DMS114 treated with DMSO at 0.1 percent for 48 hours (cell line): ENCODE measurements at regions not wholly inside any gene's neighbourhood (a gene's known extent, or its start where the extent isn't known, plus 50 kb on each side); places are given as distances from the start of the nearest gene placed in this dataset.

ENCODE experiments used
- DNase-seq: peaks from one replicate; lab custom pipeline; 2025; ENCODE audit not compliant: unreplicated experiment; lab: John Stamatoyannopoulos, UW

DNA sequence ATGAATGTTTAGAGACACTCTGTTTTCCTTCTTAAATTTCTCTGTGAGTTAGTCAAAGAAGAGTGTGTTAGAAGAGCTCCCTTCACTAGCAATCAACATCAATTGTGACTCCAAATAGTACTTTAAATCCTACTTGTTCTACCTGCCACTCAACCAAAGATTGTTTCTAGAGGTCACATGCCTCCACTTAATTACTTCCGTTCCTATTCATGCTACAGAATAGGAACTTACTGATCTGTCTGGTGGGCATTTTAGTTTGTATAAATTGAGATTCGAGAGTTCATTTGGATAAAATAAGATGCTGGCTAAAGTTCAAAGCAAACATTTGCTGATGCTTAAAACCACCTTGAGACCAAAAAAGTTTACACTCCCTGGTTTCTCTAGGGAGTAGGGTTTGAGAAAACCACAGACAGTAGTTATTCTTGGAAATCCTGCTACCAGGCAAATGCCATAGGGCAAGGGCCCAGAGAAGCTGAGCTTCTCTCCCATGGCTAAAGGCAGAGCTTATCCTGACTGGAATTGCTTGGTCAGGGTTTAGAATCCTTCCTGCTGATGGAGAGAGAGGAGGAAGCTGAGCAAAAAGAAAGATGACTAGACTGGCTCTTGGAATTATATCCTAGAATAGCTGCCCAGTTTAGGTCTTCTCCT, 389.6 kb upstream of the ATP2B1 start:
- DNase-seq: no peak

DNA sequence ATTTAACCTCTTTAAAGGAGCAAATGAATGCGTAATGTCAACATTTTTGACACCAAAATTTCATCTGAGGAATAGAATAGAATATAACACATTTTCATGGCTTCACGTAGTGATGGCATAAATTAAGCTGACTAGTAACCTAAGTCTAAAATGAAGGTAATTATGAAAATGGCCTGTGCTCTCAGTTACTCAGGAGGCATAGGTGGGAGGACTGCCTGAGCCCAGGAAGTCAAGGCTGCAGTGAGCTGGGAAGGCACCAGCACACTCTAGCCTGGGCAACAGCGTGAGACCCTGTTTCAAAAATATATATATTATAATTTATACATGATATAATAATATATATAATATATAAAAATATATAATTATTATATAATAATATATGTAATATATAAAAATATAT, 383.2 kb upstream of the ATP2B1 start:
- DNase-seq: no peak

DNA sequence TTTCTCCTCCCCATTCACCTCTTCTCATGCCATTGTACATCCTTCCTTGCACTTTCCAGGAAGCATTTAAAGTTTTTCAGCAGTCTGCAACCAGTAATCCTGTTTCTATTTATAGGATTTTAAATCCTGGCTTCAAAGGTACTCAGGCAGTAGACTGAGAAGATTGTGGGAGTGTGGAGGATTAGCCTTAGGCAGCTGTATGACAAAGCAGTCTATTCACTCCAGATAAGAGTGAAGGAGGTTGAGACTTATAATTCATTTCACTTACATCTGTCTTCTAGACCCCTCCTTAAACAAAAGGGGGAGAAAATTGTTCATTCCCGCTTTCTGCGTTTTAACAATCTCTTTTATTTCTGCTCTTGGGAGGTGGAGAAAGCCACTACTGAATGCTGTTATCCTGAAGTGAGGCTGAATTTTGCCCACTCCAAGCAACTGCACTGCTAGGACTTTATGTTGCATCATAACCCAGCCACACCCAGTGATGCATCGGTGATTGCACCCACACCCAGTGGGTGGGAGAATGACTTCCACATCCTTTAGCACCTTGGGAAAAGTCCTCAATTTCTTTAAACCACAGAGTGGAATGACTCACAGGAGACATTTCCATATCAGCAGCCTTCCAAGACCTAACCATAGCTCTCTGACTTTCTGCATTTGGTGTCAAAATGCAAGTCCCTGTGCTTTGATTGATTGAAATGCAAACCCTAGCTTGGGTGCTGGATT, 382.5 kb upstream of the ATP2B1 start:
- no peak for DNase-seq

DNA sequence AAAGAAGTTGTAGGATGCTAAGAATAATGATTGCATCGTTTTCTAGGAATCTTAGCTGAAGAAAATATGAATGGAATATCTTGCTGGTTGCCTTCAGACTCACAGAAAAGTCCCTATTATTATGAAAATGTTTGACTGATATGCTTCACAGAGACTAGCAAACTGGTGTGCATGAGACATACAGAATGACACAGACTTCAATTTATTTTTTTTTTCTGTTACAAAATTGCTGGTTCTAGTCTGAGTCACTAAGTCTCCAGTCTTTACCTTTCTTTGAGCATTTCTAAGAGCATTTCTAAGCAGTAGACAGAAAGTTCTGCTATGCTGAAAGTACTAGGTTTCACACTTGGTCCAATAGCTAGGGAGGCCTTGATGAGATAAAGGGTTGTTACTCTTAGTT, 377.6 kb upstream of the ATP2B1 start:
- no peak for DNase-seq

DNA sequence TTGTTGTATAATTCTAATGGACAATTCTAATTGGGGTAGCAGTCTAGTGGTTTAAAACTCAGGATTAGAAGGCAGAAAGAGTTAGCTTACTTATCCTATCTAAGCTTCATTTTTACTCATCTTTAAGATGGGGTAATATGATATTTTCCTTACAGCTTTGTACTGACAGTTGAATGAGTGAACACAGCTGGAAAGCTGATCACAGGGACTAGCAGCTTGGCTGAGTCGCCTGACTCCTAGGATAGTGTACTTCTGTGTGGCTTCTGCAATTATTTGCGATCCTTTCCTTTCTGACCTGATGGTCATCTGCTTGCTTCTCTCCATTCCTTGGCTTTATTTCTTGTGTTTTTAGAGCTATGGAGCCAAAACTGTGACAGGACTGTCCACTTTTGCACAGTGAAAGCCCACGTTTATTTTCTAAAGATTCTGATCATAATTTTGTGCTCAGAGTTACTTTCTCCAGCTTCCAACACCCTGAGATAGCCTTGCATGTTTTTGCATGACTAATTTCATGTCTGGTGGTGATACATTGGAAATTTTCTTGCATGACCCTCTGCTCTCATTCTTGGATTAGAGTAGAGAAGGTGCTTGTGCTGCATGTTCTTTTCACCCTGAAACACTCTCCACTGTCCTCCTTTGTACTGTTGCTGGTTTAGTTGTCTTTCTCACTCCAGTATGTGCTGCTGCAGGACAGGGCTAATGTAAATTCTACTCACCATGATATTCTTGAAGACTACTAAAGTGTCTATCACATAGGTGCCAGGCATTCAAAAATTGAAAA, 377.0 kb upstream of the ATP2B1 start:
- DNase-seq: no peak

DNA sequence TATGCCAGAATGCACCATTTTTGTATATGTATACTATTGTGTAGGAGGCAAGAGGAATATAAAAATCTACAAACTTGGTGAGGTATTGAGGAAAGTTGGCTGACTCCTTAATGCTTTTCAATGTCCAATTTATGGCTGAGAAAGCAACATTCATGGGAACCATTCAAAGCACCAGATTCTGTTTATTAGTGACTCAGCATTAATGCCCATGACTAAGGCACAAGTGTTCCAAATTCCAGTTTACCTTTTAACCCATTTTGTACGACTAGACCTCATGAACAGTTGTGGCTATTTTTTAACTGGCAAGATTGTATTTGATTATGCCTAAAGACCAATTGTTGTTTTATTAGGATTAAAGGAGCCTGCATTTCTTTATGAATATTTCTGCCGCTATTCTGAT, 375.4 kb upstream of the ATP2B1 start:
- DNase-seq: no peak

DNA sequence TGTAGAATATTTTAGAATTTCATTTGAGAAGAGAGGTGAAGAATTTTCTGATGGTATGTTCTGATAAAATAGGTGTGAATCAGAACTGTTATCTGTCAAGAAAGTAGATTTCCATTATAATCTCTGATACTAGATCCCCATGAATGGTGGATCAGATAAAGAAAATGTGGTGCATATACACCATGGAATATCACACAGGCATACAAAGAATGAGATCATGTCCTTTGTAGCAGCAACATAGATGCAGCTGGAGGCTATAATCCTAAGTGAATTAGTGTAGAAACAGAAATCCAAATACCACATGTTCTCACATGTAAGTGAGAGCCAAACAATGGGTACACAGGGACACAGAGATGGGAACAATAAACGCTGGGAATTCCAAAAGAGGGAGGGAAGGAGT, 372.0 kb upstream of the ATP2B1 start:
- DNase-seq: no peak

DNA sequence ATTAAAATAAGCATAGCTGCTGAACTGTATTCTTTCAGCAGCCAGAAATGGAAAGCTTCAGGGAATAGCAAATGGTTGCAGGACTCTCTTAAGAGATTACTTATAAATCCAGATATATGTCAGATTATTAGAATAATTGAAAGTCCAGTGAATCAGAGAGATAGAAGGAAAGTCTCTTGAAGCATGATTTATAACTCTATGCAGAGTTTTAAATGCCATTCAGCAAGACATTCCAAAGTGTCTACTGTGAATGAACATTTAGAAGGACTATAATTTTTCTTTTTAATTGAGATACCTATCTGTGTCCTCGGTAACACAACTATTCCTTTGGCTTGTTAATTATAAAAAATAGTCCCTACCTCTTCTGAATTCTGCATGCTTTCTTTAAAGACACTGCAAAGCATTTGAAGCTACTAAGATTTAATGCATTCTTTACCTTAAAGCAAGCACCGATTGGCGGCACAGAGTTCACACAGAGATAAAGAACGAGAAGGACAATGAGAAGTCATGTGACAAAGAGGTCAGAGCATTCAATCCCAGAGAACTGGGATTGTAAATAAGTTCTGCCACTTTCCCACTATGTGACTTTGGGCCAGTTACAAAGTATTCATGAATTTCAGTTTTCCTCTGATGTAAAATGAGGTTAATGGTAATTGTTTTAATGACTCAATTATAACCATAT, 371.0 kb upstream of the ATP2B1 start:
- DNase-seq: no peak

DNA sequence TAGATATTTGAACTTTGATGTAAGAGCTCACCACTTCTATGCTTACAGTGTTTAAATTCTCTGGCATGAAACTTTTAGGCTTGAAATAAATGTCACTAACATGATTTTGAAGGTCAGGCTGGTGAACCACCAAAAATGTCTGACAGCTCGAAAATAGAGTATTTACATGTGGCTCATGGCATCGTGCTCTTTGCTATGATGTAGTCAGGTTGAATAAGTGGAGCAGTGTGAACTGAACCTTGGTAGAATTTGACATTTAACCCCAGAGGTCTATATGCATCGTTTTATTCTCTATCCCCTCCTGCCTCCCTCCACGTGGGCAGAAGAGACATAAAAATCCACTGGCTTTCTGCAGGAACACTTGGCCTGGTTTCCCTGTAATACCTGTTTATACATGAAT, 369.7 kb upstream of the ATP2B1 start:
- no peak for DNase-seq

DNA sequence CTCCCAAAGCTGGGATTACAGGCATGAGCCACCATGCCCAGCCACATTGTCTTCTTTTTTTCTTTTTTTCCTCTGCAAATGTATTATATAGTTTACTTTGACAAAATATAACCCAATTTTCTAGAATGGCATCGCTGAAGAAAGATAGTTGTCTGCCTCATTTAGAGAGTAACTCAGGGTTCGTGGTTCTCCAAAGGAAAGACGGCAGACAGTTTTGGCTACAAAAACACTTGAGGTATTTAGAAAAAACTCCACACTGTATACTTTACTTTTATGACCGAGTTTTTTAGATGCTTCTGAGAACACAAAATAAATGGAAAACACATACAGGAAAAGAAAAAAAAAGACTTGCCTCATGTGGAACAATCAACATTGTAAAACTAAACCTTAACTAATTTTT, 369.1 kb upstream of the ATP2B1 start:
- no peak for DNase-seq

DNA sequence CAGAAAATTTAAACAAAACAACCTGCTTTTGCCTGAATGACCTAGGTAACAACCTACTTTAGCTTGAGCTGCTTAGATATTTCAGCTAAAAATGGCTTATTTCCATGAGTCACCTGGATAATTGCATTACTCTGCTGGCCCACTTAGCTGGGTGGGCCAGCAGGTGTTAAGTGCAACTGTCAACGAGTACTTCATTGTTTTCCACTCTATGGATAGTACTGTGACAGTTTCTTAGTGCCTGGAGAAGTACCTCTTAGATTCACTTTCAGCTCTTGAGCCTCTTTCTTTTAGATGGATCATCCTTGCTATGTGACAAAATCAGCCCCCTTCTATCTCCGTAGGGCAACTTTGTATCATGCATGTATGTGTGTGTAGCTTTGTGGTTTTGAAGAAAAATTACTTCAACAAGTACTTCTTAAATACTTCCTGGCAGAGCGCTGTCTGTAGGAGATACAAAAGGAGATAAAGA, 368.2 kb upstream of the ATP2B1 start:
- no peak for DNase-seq

DNA sequence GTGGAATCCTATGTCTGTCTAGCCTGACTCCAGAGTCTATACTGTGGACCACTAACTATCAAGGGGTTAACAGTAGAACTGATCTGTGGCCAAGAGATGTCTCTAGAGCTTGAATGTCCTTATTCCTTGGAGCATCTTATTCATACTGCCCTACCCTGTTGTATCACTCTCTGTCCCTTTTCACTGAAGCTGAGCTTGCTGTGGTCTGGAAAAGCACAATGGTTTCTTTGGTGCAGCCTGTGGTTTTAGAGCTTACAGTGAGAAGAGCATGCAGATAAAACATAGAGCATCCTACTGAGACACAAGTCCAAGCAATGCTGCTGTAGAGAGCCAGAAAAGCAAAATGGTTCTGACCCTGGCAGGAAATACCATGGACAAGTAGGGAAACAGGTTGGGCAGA, 367.0 kb upstream of the ATP2B1 start:
- no peak for DNase-seq

DNA sequence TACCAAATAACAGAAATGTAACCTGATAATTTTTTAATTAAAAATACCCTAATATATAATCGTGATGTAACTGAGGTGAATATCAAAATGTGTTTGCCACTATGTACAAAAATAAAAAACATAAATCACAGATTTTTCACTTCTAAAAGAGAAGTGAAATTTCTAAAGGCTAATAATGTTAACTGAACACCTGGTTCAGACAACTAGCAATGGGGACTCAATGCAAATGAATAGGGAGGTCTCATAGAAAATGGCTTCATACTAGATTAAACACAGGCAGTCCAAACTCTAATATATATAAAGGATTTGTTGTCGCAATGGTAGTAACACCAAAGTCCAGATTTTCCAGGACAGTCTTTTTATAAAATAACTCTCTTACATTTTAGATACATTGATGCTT, 365.4 kb upstream of the ATP2B1 start:
- no peak for DNase-seq

DNA sequence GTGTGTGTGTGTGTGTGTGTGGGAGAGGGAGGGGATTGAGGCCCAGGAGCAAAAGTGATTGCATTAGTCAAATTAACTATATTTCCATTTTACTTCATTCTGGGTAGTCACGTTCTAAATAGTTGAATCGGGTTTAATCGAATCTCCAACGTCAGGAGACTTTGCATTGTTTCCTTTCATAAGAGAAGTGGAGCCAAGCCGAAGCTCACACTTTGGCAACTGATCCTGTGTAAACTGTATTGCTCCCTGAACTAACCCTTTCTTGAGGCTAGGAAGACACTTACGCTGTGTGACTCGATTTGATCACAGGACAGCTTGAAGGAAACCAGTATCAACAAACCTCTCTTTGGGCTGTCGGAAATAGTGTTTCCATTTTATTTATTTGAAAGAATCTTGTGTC, 363.4 kb upstream of the ATP2B1 start:
- no peak for DNase-seq

DNA sequence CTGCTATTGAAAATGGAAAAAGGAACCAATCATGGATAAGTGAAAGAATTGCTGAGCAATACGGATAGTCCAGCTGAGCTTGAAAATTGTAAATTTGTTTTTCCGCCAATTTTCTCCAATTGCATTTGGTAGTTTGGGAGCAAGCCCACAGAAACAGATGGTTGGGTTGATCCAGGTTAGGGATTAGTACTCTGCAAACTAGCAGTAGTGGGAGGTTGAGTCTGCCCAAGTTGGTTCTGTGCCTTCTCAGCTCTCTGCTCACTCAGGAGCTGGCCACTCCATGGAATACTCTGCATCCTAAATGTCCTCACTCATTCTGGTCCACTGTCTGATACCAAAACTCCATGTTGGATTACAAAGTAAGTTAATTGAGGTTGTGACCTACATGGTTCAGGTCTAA, 361.1 kb upstream of the ATP2B1 start:
- DNase-seq: no peak

DNA sequence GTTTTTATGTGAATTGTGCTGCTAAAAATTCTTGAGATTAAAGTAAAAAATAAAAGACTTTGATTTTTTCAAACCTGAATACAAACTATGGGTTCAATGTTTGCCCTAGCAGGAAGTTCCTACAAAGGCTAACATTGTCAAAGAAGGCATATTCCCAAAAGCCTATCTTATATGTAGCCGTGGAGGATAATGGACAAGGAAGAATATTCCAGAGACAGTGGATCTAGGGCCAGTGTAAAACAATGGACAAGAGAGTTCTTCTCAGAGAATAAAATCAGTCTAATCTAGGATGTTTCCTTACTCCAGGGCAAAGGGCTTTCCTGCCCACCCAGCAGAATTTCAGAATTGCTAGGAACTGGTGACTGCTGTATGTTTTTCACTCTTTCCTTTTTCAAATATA, 359.2 kb upstream of the ATP2B1 start:
- no peak for DNase-seq

DNA sequence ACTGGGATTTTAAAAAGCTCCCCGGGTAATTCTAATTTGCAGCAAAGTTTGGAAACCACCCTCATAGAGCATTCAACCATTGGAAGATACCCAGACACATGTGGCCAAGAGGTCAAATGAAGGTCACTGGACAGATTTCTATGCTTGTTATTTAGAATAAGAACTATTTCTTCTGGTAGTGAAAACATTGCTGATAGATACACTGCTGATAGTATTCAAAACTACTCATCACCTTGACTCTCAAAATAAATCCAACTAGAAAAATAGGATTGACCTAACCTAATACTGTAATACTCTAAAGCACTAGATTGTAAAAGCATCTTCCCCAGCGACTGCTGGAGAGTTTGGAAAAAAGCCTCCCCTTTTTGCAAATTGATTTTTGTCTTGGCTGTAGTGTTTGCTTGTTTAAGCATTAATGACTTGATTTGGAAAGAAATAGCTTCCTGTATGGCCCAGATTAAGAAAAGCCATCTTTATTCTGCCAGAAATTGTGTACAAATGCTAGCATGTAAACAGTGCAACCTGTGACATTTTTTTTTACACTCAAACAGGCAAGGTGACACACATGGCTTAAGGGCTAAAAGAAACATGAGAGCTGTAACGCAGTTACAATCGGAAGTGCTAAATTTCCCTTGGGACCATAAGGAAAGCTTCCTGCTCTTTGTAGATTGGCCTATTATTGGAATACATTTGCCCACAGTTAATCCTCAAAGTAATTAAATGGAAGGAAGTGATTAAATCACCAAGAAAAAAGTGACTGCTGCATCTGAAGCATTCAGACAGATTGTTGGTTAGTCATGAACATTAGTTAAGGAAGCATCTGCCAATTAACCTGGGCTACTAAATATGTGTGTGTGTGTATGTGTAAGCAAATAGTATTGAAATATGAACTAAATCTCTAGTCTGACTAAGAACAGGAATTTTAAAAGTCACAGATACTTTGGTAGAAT, 356.5 kb upstream of the ATP2B1 start:
- DNase-seq: no peak

DNA sequence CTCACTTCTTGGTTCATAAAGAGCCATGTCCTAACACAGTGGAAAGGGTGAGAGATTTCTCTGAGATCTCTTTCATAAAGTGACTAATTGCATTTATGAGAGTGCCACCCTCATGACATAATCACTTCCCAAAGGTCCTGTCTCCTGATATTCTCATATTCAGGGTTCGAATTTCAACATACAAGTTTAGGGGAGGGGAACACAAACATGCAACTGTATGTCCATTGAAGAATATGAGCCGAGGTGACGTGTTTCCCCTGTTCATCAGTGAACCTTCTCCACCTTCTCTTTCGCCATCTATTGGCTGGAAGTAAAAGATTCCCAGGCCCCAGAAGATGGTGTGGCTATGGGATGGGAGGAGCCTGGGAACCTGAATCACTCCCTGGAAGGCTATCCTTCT, 354.2 kb upstream of the ATP2B1 start:
- DNase-seq: no peak

DNA sequence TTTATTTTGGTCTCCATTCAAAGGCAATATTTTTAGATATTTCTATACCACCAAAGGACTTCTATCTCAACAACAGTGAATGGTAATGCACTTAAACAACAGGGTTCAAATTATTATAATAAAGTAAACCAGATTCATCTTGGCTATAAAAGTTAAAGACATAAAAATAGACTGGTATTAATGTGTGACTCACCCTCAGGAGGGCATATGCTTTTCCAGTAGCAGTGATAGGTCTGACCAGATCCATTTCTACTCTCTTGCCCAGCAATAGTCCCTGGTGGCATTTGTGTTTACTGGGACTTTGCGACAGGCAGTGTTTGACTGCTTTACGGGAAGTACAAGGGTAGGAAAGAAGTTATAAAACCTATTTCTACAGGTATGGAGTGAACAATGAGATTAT, 353.2 kb upstream of the ATP2B1 start:
- DNase-seq: no peak

DNA sequence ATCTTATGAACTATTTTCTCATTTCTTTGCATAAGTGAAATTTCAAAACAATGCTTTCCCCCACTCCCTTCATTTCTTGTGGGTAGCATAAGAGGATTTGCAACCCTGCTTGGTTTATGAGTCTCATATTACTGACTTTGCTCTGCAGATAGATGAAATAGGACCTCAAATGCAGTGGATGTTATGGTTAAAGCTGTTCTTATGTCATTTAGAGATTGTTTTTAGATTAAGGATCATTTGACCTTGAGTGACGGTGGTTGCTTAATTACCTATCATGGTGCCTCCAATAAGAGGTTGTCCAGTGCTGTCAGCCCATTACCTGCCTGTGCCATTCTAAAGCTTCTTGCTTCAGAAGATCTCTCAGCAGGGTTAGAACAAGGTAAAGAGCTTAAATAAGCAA, 351.4 kb upstream of the ATP2B1 start:
- DNase-seq: no peak

DNA sequence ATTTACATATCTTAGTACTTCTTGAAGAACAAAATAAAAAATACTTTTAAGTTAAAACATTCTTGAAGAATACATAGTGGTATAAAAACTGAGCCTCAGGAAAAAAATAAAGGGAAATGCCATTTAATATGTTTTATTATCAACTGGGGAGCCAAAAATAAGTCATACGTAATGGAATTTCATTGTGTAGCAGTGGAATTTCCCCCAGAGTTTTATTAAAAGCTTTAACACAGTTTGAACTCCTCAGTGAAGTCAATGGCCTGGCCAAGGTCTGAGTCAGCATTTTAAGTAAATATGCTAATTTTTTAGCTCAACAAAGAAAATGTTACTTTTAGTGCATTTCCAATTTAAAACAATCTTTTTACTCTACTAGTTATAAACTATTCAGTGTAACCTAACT, 350.1 kb upstream of the ATP2B1 start:
- no peak for DNase-seq
